Mesenchymal stem cell (in vitro differentiated cells and primary cell): ENCODE measurements at regions not wholly inside any gene's neighbourhood (a gene's known extent, or its start where the extent isn't known, plus 50 kb on each side); places are given as distances from the start of the nearest gene placed in this dataset.
"Not testable (repeated sequence)": the region's sequence is repeated elsewhere in the genome, so short reads cannot be mapped to it uniquely, and the experiment has no call there.

Experiments
- DNase-seq: peaks from one replicate; pipeline ENCODE4 v3.0.0-alpha.2; 2013
- H2AFZ ChIP-seq: one replicate; pipeline ENCODE4 v1.6.1; 2013; ENCODE audit warnings: low read depth, mild to moderate bottlenecking, control low read depth, inconsistent platforms, low read length, moderate library complexity
- H2AK5ac ChIP-seq: 2 replicates; pipeline ENCODE4 v1.6.1; 2013; ENCODE audit warnings: low read length, moderate library complexity, mild to moderate bottlenecking, inconsistent platforms; ENCODE audit not compliant: severe bottlenecking
- H2BK120ac ChIP-seq: one replicate; pipeline ENCODE4 v1.6.1; 2013; ENCODE audit warnings: low read depth, mild to moderate bottlenecking, inconsistent platforms, low read length, moderate library complexity
- H2BK12ac ChIP-seq, 2 experiments: one replicate each; pipeline ENCODE4 v1.6.1; 2013; ENCODE audit warnings: inconsistent platforms in 2 of 2, low read length in 2 of 2, mild to moderate bottlenecking in 2 of 2, moderate library complexity in 2 of 2, control low read depth in 1 of 2
- H2BK15ac ChIP-seq: one replicate; pipeline ENCODE4 v1.6.1; 2013; ENCODE audit warnings: mild to moderate bottlenecking, low read depth, inconsistent platforms; ENCODE audit not compliant: poor library complexity, severe bottlenecking
- H2BK5ac ChIP-seq: 2 replicates; pipeline ENCODE4 v1.6.1; 2013; ENCODE audit warnings: low read depth, mild to moderate bottlenecking, low read length, control low read depth, inconsistent platforms; ENCODE audit not compliant: poor library complexity, severe bottlenecking
- H3K14ac ChIP-seq, 2 experiments: one replicate each; pipeline ENCODE4 v1.6.1; 2013; ENCODE audit warnings: inconsistent platforms in 2 of 2, low read length in 2 of 2, control low read depth in 1 of 2, mild to moderate bottlenecking in 1 of 2, moderate library complexity in 1 of 2
- H3K18ac ChIP-seq, 2 experiments: one replicate each; pipeline ENCODE4 v1.6.1; 2013; ENCODE audit warnings: inconsistent platforms in 2 of 2, low read length in 2 of 2, control low read depth in 1 of 2, low read depth in 1 of 2, mild to moderate bottlenecking in 1 of 2
- H3K23ac ChIP-seq, 2 experiments: one replicate each; pipeline ENCODE4 v1.6.1; 2013; ENCODE audit warnings: inconsistent platforms in 2 of 2, low read length in 2 of 2, mild to moderate bottlenecking in 2 of 2, moderate library complexity in 2 of 2, control low read depth in 1 of 2
- H3K27ac ChIP-seq: 2 replicates; pipeline ENCODE4 v1.5.1; 2013; ENCODE audit warnings: mild to moderate bottlenecking, moderate library complexity, low read length, control low read depth, inconsistent platforms; ENCODE audit not compliant: poor library complexity, severe bottlenecking
- H3K27me3 ChIP-seq, 2 experiments: 2 replicates each; pipeline versions ENCODE4 v1.6.1 to v1.7.0; 2013; ENCODE audit warnings: low read length in 2 of 2, mild to moderate bottlenecking in 2 of 2, moderate library complexity in 2 of 2, control low read depth in 1 of 2, inconsistent platforms in 1 of 2; ENCODE audit not compliant: control insufficient read depth in 1 of 2, insufficient read depth in 1 of 2
- H3K36me3 ChIP-seq, 2 experiments: 2 replicates each; pipeline versions ENCODE4 v1.6.1 to v1.7.0; 2013; ENCODE audit warnings: low read length in 2 of 2, control low read depth in 1 of 2, inconsistent platforms in 1 of 2, low read depth in 1 of 2, mild to moderate bottlenecking in 1 of 2; ENCODE audit not compliant: insufficient read depth in 2 of 2, control insufficient read depth in 1 of 2
- H3K4ac ChIP-seq, 2 experiments: one replicate each; pipeline ENCODE4 v1.6.1; 2013; ENCODE audit warnings: inconsistent platforms in 2 of 2, low read length in 2 of 2, mild to moderate bottlenecking in 2 of 2, moderate library complexity in 2 of 2, control low read depth in 1 of 2, low read depth in 1 of 2
- H3K4me1 ChIP-seq: 2 replicates; pipeline ENCODE4 v1.6.1; 2013; ENCODE audit warnings: low read depth, low read length, control low read depth; ENCODE audit not compliant: control insufficient read depth, insufficient read depth
- H3K4me2 ChIP-seq: 2 replicates; pipeline ENCODE4 v1.6.1; 2013; ENCODE audit warnings: low read length, mild to moderate bottlenecking, inconsistent platforms; ENCODE audit not compliant: poor library complexity, severe bottlenecking
- H3K4me3 ChIP-seq, 2 experiments: 2 replicates each; pipeline versions ENCODE4 v1.5.1 to v1.7.0; 2013; ENCODE audit warnings: low read length in 2 of 2, mild to moderate bottlenecking in 2 of 2, control low read depth in 1 of 2, low read depth in 1 of 2; ENCODE audit not compliant: insufficient read depth in 1 of 2
- H3K79me1 ChIP-seq: replicated peaks from 2 replicates; pipeline ENCODE4 v1.6.1; 2013; ENCODE audit warnings: mild to moderate bottlenecking, control low read depth, low read length, inconsistent platforms; ENCODE audit not compliant: poor library complexity, severe bottlenecking
- H3K9ac ChIP-seq: 2 replicates; pipeline ENCODE4 v1.7.0; 2013; ENCODE audit warnings: mild to moderate bottlenecking, low read length, moderate library complexity
- H3K9me3 ChIP-seq: 2 replicates; pipeline ENCODE4 v1.7.0; 2013; ENCODE audit warnings: mild to moderate bottlenecking, low read length; ENCODE audit not compliant: control insufficient read depth
- H4K8ac ChIP-seq: one replicate; pipeline ENCODE4 v1.6.1; 2013; ENCODE audit warnings: inconsistent platforms, mild to moderate bottlenecking, low read length, moderate library complexity
- H4K91ac ChIP-seq: one replicate; pipeline ENCODE4 v1.6.1; 2013; ENCODE audit warnings: mild to moderate bottlenecking, low read length, inconsistent platforms
- WGBS: methylation state at CpG from one replicate; pipeline ENCODE4 v1.1.7; 2013; ENCODE audit warnings: mixed read lengths; 5-methylcytosine and 5-hydroxymethylcytosine counted together

GRCh38 chr2:91497129-91498064, 2805.9 kb downstream of the RPIA start:
- not testable (repeated sequence) for H3K18ac ChIP-seq, H2BK12ac ChIP-seq, H3K4ac ChIP-seq, H3K27me3 ChIP-seq, DNase-seq, H3K36me3 ChIP-seq, H3K4me3 ChIP-seq, H3K9ac ChIP-seq, H3K23ac ChIP-seq, H2BK15ac ChIP-seq, H3K4me1 ChIP-seq, H2AFZ ChIP-seq, H2BK120ac ChIP-seq, H2AK5ac ChIP-seq, H4K91ac ChIP-seq, H3K79me1 ChIP-seq, H4K8ac ChIP-seq, H3K4me2 ChIP-seq, H2BK5ac ChIP-seq, H3K27ac ChIP-seq, H3K9me3 ChIP-seq, H3K14ac ChIP-seq
- WGBS, result 46% methylated on average over 4 of the region's 18 CpGs

DNA sequence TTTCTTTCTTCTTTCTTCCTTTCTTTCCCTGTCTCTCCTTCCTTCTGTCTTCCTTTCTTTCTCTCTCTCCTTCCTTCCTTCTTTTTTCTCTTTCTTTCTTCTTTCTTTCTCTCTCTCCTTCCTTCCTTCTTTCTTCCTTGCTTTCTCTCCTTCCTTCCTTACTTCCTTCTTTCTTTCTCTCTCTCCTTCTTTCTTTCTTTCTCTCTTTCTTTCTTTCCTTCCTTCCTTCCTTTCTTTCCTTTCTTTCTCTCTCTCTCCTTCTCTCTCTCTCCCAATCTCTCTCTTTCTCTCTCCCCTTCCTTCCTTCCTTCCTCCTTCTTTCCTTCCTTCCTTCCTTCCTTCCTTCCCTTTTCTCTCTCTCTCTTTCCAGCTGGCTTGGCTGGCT, 2806.6 kb downstream of the RPIA start:
- H3K4ac ChIP-seq, H2AFZ ChIP-seq, H3K36me3 ChIP-seq, H3K27ac ChIP-seq, H3K18ac ChIP-seq, H2BK120ac ChIP-seq, H2AK5ac ChIP-seq, H3K4me1 ChIP-seq, H3K4me2 ChIP-seq, H4K91ac ChIP-seq, H3K9ac ChIP-seq, H2BK12ac ChIP-seq, H3K27me3 ChIP-seq, H4K8ac ChIP-seq, H3K23ac ChIP-seq, DNase-seq, H2BK15ac ChIP-seq, H3K14ac ChIP-seq, H3K9me3 ChIP-seq, H3K4me3 ChIP-seq, H2BK5ac ChIP-seq, H3K79me1 ChIP-seq: not testable (repeated sequence)

- H3K27me3 ChIP-seq, H4K91ac ChIP-seq, H3K4ac ChIP-seq, H3K18ac ChIP-seq, H2BK15ac ChIP-seq, H3K79me1 ChIP-seq, H2BK120ac ChIP-seq, H3K4me2 ChIP-seq, H2BK12ac ChIP-seq, H3K9me3 ChIP-seq, H3K36me3 ChIP-seq, H3K4me3 ChIP-seq, DNase-seq, H3K4me1 ChIP-seq, H2BK5ac ChIP-seq, H3K23ac ChIP-seq, H2AK5ac ChIP-seq, H2AFZ ChIP-seq, H4K8ac ChIP-seq, H3K9ac ChIP-seq, H3K14ac ChIP-seq, H3K27ac ChIP-seq: not testable (repeated sequence)
- 80% methylated on average over 2 of the region's 2 CpGs for WGBS
These were observed 2807.2 kb downstream of the RPIA start for GRCh38 chr2:91498513-91499250.

GRCh38 chr2:91499431-91500050, 2808.1 kb downstream of the RPIA start:
- H2BK5ac ChIP-seq, H3K4me1 ChIP-seq, DNase-seq, H3K36me3 ChIP-seq, H4K8ac ChIP-seq, H2BK12ac ChIP-seq, H3K9me3 ChIP-seq, H3K4ac ChIP-seq, H4K91ac ChIP-seq, H3K79me1 ChIP-seq, H2AFZ ChIP-seq, H2BK15ac ChIP-seq, H3K4me2 ChIP-seq, H3K9ac ChIP-seq, H3K4me3 ChIP-seq, H3K27ac ChIP-seq, H3K27me3 ChIP-seq, H3K18ac ChIP-seq, H2BK120ac ChIP-seq, H3K14ac ChIP-seq, H3K23ac ChIP-seq, H2AK5ac ChIP-seq: not testable (repeated sequence)
- WGBS, result 65% methylated on average over 1 of the region's 5 CpGs
